Common myeloid progenitor, CD34-positive (primary cell): ENCODE measurements at regions not wholly inside any gene's neighbourhood (a gene's known extent, or its start where the extent isn't known, plus 50 kb on each side); places are given as distances from the start of the nearest gene placed in this dataset.

Source experiments
- CTCF ChIA-PET: fragments of 350-600 bp; sonication (Branson Sonifier 250); formaldehyde crosslinking; loops from one replicate; lab custom pipeline; 2021; ENCODE audit warnings: antibody characterized with exemption; lab: Charles Lee
- POLR2A ChIA-PET: fragments of 350-600 bp; sonication (Branson Sonifier 250); formaldehyde crosslinking; loops from one replicate; lab custom pipeline; 2021; ENCODE audit warnings: antibody characterized with exemption; lab: Charles Lee
- DNase-seq, 3 donors: peaks; one replicate each; pipeline versions ENCODE4 v3.0.0 to v3.0.0-alpha.2; 2013
- H3K27ac ChIP-seq, 2 experiments: 1 replicate in 1 of 2; 2 replicates in 1 of 2; pipeline ENCODE4 v1.7.0; 2013; ENCODE audit warnings: inconsistent platforms in 2 of 2, low read length in 2 of 2, mild to moderate bottlenecking in 2 of 2, low read depth in 1 of 2, moderate library complexity in 1 of 2; ENCODE audit not compliant: severe bottlenecking in 2 of 2, insufficient read depth in 1 of 2, poor library complexity in 1 of 2
- H3K27me3 ChIP-seq, 5 experiments: replicated peaks in 2 of 5; 1 replicate in 3 of 5; 2 replicates in 2 of 5; pipeline versions ENCODE4 v1.6.1 to v1.7.0; 2013; ENCODE audit warnings: low read length in 4 of 5, mild to moderate bottlenecking in 2 of 5, moderate library complexity in 2 of 5, inconsistent platforms in 1 of 5; ENCODE audit not compliant: insufficient read depth in 5 of 5, control insufficient read depth in 4 of 5
- H3K36me3 ChIP-seq, 4 experiments: 1 replicate in 2 of 4; 2 replicates in 2 of 4; pipeline versions ENCODE4 v1.6.1 to v1.7.0; 2013; ENCODE audit warnings: low read length in 3 of 4, control low read depth in 1 of 4, mild to moderate bottlenecking in 1 of 4; ENCODE audit not compliant: control insufficient read depth in 4 of 4, insufficient read depth in 4 of 4
- H3K4me1 ChIP-seq, 4 experiments: 1 replicate in 3 of 4; 2 replicates in 1 of 4; pipeline versions ENCODE4 v1.6.1 to v1.7.1; 2013; ENCODE audit warnings: low read length in 3 of 4, mild to moderate bottlenecking in 3 of 4, control low read depth in 1 of 4, inconsistent platforms in 1 of 4, moderate library complexity in 1 of 4; ENCODE audit not compliant: control insufficient read depth in 4 of 4, insufficient read depth in 4 of 4; ENCODE audit errors: control extremely low read depth in 1 of 4
- H3K4me3 ChIP-seq, 7 experiments: 1 replicate in 4 of 7; 2 replicates in 3 of 7; pipeline versions ENCODE4 v1.5.1 to v1.7.0; 2013; ENCODE audit warnings: mild to moderate bottlenecking in 7 of 7, low read length in 6 of 7, moderate library complexity in 6 of 7, inconsistent platforms in 2 of 7, low read depth in 2 of 7, control low read depth in 1 of 7; ENCODE audit not compliant: insufficient read depth in 4 of 7, control insufficient read depth in 1 of 7; ENCODE audit errors: extremely low read depth in 1 of 7
- H3K9me3 ChIP-seq, 5 experiments: 1 replicate in 4 of 5; 2 replicates in 1 of 5; pipeline versions ENCODE4 v1.6.1 to v1.7.1; 2013; ENCODE audit warnings: low read length in 4 of 5, mild to moderate bottlenecking in 2 of 5, inconsistent platforms in 1 of 5, low read depth in 1 of 5, moderate library complexity in 1 of 5; ENCODE audit not compliant: control insufficient read depth in 4 of 5, insufficient read depth in 2 of 5; ENCODE audit errors: control extremely low read depth in 1 of 5
- WGBS: methylation state at CpG from one replicate; pipeline ENCODE4 v1.1.5; 2013; ENCODE audit not compliant: insufficient coverage; 5-methylcytosine and 5-hydroxymethylcytosine counted together

GRCh38 chr3:165716592-165716991 lies 120.6 kb downstream of the BCHE start:
- no peak for DNase-seq
- CTCF ChIA-PET: no interaction called here
- Histone ChIP-seq H3K4me3 (no peak overlapping the region), H3K4me1 (no peaks in the 10 kb centered on the region), H3K27me3 (no peaks in the 10 kb centered on the region), H3K36me3 (no peaks in the 10 kb centered on the region), H3K9me3 (peaks cover 0 to 10% (median 4%) of the 10 kb centered on the region in 5 experiments), H3K27ac (no peak overlapping the region)
- POLR2A ChIA-PET: no interaction called here

DNA sequence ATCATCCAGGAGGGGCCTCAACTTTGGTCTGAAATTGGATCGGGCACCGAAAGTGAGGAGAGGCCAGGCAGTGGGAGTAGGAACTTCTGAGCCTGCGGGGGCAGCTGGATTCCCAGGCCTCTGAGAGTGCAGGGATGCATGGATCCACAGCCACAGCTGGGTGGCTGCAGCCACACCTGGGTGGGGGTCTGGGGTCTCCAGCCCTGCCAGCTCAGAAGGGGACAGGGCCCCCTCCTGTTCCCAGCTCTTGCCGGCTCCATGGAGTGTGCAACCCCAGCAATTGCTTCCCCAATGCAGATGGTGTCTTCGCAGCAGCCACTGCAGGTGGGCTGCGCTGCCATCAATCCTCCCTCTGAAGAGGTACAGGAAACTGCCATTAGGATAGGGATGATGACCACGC lies 123.7 kb downstream of the BCHE start:
- peaks cover 0 to 2% (median 0%) of the 10 kb centered on the region in 5 experiments for H3K9me3 ChIP-seq
- ChIA-PET POLR2A (no interaction called here), CTCF (no interaction called here)
- no peak overlapping the region for H3K27ac ChIP-seq
- H3K27me3 ChIP-seq: no peaks in the 10 kb centered on the region
- no peak for DNase-seq
- WGBS: 100% methylated on average over 7 of the region's 7 CpGs
- H3K4me3 ChIP-seq: no peak overlapping the region
- H3K4me1 ChIP-seq: no peaks in the 10 kb centered on the region
- no peaks in the 10 kb centered on the region for H3K36me3 ChIP-seq

DNA sequence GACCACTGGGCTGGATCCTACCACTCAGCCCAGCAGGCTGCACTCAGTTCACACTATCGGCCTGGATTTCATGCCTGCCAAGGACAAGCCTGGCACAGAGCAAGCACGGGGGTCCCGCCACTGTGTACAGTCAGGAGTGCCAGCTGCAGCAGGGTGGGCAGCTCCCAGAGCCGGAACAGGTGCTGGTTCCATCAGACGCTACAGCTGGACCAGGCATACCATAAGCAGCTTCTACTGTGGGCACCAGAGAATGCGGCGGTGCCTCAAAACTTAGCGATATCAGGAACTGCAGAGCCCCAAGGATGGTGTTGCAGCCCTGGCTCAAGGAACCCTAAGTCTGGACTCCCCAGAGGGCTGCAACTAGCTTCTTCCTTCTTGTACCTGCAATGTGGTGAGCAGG lies 124.8 kb downstream of the BCHE start:
- H3K36me3 ChIP-seq: no peaks in the 10 kb centered on the region
- no peak for DNase-seq
- H3K27ac ChIP-seq: no peak overlapping the region
- 100% methylated on average over 8 of the region's 8 CpGs for WGBS
- H3K4me3 ChIP-seq: no peak overlapping the region
- H3K9me3 ChIP-seq: peaks cover 0 to 2% (median 0%) of the 10 kb centered on the region in 5 experiments
- no peaks in the 10 kb centered on the region for H3K4me1 ChIP-seq
- CTCF ChIA-PET: no interaction called here
- POLR2A ChIA-PET: no interaction called here
- H3K27me3 ChIP-seq: no peaks in the 10 kb centered on the region

GRCh38 chr3:165697910-165698309 lies 139.3 kb downstream of the BCHE start:
- Histone ChIP-seq H3K27me3 (no peaks in the 10 kb centered on the region), H3K4me3 (no peak overlapping the region), H3K4me1 (no peaks in the 10 kb centered on the region), H3K36me3 (no peaks in the 10 kb centered on the region), H3K27ac (no peak overlapping the region), H3K9me3 (no peaks in the 10 kb centered on the region)
- no peak for DNase-seq
- ChIA-PET CTCF (interaction anchor here (0.6 to 1.2 kb wide), 2 partner anchors 11 to 391 kb away, joined by 3 read pairs; no protein-coding TSS in a partner anchor), POLR2A (no interaction called here)
- WGBS: no CpG with 5 or more reads among the region's 2 CpGs

DNA sequence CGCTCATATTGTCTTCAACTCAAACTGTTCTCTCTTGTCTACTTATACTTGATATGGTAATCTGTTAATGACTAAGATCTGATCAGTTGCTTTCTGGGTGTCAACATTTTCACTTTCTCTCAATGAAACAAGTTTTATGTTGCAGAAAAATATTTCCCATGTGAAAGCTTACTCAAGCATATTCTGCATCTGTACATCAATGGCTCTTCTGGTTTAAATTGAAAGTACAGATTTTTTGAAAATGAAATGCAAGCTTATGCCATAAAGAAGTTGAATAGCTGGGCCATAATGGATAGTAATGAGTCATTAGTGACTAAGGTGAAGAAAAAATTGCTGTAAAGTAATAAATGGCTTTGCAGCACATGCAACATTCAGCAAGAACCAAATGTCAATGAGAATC lies 140.7 kb downstream of the BCHE start:
- no peaks in the 10 kb centered on the region for H3K36me3 ChIP-seq
- no peak for DNase-seq
- no peaks in the 10 kb centered on the region for H3K27me3 ChIP-seq
- no peak overlapping the region for H3K4me3 ChIP-seq
- ChIA-PET POLR2A (no interaction called here), CTCF (interaction anchor here (1.2 kb wide), 1 partner anchor 9 kb away, joined by 3 read pairs; no protein-coding TSS in a partner anchor)
- no peaks in the 10 kb centered on the region for H3K4me1 ChIP-seq
- WGBS: no CpG with 5 or more reads among the region's 1 CpG
- peaks cover 0 to 3% (median 0%) of the 10 kb centered on the region in 5 experiments for H3K9me3 ChIP-seq
- no peak overlapping the region for H3K27ac ChIP-seq

- Histone ChIP-seq H3K4me3 (no peak overlapping the region), H3K36me3 (no peaks in the 10 kb centered on the region), H3K27me3 (no peaks in the 10 kb centered on the region), H3K9me3 (no peaks in the 10 kb centered on the region), H3K4me1 (no peaks in the 10 kb centered on the region), H3K27ac (no peak overlapping the region)
- ChIA-PET CTCF (no interaction called here), POLR2A (no interaction called here)
- no peak for DNase-seq
- WGBS: 100% methylated on average over 1 of the region's 4 CpGs
Measured at GRCh38 chr3:165683947-165684346, 153.3 kb downstream of the BCHE start.

GRCh38 chr3:165682734-165683133 lies 154.5 kb downstream of the BCHE start:
- Histone ChIP-seq H3K36me3 (no peaks in the 10 kb centered on the region), H3K9me3 (no peaks in the 10 kb centered on the region), H3K4me1 (no peaks in the 10 kb centered on the region), H3K27me3 (no peaks in the 10 kb centered on the region), H3K27ac (no peak overlapping the region), H3K4me3 (no peak overlapping the region)
- 94% methylated on average over 2 of the region's 3 CpGs for WGBS
- DNase-seq: no peak
- ChIA-PET POLR2A (no interaction called here), CTCF (no interaction called here)
